Gastroesophageal sphincter (tissue), 3 donors: ENCODE measurements at regions not wholly inside any gene's neighbourhood (a gene's known extent, or its start where the extent isn't known, plus 50 kb on each side); places are given as distances from the start of the nearest gene placed in this dataset.

Source experiments
- EP300 ChIP-seq: sonication (generic); formaldehyde crosslinking; IDR thresholded peaks from one replicate; pipeline ENCODE4 v1.6.1; 2017; ENCODE audit warnings: antibody characterized with exemption, mild to moderate bottlenecking
- POLR2A ChIP-seq, 2 donors: fragments of 450-650 bp; IDR thresholded peaks; one replicate each; pipeline ENCODE4 v1.6.1; 2017; ENCODE audit warnings: antibody characterized with exemption in 2 of 2, mild to moderate bottlenecking in 2 of 2, moderate library complexity in 1 of 2
- POLR2AphosphoS5 ChIP-seq: sonication (generic); formaldehyde crosslinking; IDR thresholded peaks from one replicate; pipeline ENCODE4 v1.6.1; 2017; ENCODE audit warnings: antibody characterized with exemption
- TF ChIP-seq, protein P1 (sequence below), 4 experiments: fragments of 200-600 bp in 2 of 4; fragments of 450-650 bp in 2 of 4; sonication (generic) in 1 of 4; IDR thresholded peaks; one replicate each; pipeline ENCODE4 v1.5.1; 2017 to 2019; ENCODE audit warnings: antibody characterized with exemption in 4 of 4, mild to moderate bottlenecking in 2 of 4, moderate library complexity in 2 of 4

DNA sequence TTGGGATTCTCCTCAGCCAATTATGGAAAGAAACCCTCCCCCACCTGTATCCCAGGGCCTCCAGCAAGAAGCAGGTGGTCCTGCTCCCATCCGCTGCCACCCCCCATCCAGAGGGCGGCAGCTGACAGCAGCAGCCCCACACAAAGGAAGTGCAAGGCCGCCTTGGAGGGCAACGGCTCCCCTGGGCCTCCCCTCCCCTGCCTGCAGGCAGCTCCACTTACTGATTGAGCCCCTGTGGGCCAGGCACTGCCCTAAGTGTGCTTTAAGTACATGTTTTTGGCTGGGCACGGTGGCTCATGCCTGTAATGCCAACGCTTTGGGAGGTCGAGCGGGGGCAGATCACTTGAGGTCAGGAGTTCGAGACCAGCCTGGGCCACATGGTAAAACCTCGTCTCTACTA lies 257.6 kb downstream of the PARN start:
- TF ChIP-seq, protein P1, sequence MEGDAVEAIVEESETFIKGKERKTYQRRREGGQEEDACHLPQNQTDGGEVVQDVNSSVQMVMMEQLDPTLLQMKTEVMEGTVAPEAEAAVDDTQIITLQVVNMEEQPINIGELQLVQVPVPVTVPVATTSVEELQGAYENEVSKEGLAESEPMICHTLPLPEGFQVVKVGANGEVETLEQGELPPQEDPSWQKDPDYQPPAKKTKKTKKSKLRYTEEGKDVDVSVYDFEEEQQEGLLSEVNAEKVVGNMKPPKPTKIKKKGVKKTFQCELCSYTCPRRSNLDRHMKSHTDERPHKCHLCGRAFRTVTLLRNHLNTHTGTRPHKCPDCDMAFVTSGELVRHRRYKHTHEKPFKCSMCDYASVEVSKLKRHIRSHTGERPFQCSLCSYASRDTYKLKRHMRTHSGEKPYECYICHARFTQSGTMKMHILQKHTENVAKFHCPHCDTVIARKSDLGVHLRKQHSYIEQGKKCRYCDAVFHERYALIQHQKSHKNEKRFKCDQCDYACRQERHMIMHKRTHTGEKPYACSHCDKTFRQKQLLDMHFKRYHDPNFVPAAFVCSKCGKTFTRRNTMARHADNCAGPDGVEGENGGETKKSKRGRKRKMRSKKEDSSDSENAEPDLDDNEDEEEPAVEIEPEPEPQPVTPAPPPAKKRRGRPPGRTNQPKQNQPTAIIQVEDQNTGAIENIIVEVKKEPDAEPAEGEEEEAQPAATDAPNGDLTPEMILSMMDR (IDR thresholded peaks at IDR 0.05) = no peak
- TF ChIP-seq POLR2A (IDR thresholded peaks at IDR 0.05) (no peak), POLR2AphosphoS5 (no peak), EP300 (no peak)
